ENCODE measurements at regions not wholly inside any gene's neighbourhood (a gene's known extent, or its start where the extent isn't known, plus 50 kb on each side); places are given as distances from the start of the nearest gene placed in this dataset.
"Not testable (repeated sequence)": the region's sequence is repeated elsewhere in the genome, so short reads cannot be mapped to it uniquely, and the experiment has no call there.

DNA sequence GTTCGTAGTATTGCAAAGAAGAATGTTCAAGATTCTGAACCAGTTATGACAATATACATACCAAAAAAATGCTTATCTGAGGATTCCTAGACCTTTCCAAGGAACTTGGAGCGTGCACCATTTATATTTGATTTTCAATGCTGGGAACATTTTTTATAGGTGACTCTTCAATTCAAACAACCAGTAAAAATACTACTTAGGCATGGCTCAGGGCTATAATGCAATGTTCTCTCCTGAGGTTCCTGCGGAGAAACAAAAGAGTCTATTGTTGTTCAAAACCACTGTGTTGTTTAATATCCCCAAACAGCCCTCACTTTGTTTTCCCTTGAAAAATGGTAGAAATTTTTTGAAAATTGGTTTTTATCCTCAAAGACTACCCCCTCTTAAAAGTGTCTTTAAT lies 335.7 kb upstream of the IZUMO3 start:
- TF ChIP-seq, protein P1, sequence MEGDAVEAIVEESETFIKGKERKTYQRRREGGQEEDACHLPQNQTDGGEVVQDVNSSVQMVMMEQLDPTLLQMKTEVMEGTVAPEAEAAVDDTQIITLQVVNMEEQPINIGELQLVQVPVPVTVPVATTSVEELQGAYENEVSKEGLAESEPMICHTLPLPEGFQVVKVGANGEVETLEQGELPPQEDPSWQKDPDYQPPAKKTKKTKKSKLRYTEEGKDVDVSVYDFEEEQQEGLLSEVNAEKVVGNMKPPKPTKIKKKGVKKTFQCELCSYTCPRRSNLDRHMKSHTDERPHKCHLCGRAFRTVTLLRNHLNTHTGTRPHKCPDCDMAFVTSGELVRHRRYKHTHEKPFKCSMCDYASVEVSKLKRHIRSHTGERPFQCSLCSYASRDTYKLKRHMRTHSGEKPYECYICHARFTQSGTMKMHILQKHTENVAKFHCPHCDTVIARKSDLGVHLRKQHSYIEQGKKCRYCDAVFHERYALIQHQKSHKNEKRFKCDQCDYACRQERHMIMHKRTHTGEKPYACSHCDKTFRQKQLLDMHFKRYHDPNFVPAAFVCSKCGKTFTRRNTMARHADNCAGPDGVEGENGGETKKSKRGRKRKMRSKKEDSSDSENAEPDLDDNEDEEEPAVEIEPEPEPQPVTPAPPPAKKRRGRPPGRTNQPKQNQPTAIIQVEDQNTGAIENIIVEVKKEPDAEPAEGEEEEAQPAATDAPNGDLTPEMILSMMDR (IDR thresholded peaks at IDR 0.05; ENCODE audit: control insufficient read depth, extremely low read depth, insufficient read depth): no peak
- peak; percentile 17 for DNase-seq (ENCODE audit: low read depth)
- no peak overlapping the region for H3K4me3 ChIP-seq (ENCODE audit: low read depth, low read length)

DNA sequence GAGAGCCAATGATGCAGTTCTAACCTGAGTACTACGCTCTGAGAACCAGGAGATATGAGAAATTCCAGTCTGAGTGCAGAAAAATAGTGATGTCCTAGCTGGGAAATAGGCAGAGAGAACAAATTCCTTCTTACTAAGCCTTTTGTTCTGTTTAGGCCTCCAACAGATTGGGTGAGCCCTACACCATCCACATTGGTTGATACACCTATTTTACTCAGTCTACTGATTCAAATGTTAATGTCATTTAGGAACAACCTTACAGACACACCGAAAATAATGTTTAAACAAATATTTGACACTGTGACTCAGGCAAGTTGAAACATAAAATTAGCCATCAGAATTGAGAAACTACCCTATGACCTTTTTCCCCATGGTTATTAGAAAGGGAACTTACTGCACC lies 333.9 kb upstream of the IZUMO3 start:
- TF ChIP-seq, protein P1 (IDR thresholded peaks at IDR 0.05; ENCODE audit: control insufficient read depth, extremely low read depth, insufficient read depth): no peak

GRCh38 chr9:24856601-24857000 lies 310.9 kb upstream of the IZUMO3 start:
- not testable (repeated sequence) for H3K4me3 ChIP-seq (ENCODE audit: low read depth, low read length); DNase-seq (ENCODE audit: low read depth)

More for the DNA sequence above, 333.9 kb upstream of the IZUMO3 start:
- H3K4me3 ChIP-seq (ENCODE audit: low read depth, low read length): no peak overlapping the region
- DNase-seq (ENCODE audit: low read depth): no peak

- TF ChIP-seq, protein P1 (IDR thresholded peaks at IDR 0.05; ENCODE audit: control insufficient read depth, extremely low read depth, insufficient read depth): no peak
- DNase-seq (ENCODE audit: low read depth): no peak
- no peak overlapping the region for H3K4me3 ChIP-seq (ENCODE audit: low read depth, low read length)
Measured at GRCh38 chr9:24846248-24846912, 300.7 kb upstream of the IZUMO3 start.

GRCh38 chr9:24844217-24844616 lies 298.5 kb upstream of the IZUMO3 start:
- H3K4me3 ChIP-seq (ENCODE audit: low read depth, low read length): no peak overlapping the region
- no peak for DNase-seq (ENCODE audit: low read depth)
- TF ChIP-seq, protein P1 (IDR thresholded peaks at IDR 0.05; ENCODE audit: control insufficient read depth, extremely low read depth, insufficient read depth): no peak

DNA sequence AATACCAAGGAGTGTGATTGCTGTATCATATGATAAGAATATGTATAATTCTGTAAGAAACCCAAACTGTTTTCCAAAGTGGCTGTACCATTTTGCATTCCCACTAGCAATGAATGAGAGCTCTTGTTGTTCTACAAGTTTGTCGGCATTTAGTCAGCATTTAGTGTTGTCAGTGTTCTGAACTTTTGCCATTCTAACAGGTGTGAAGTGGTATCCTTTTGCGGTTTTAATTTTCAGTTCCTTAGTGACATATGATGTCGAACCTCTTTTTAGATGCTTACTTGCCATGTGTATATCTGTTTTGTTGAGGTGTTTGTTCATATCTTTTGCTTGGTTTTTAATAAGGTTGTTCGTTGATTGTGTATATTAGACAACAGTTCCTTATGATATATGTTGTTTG lies 296.3 kb upstream of the IZUMO3 start:
- H3K4me3 ChIP-seq (ENCODE audit: low read depth, low read length): no peak overlapping the region
- no peak for DNase-seq (ENCODE audit: low read depth)
- TF ChIP-seq, protein P1 (IDR thresholded peaks at IDR 0.05; ENCODE audit: control insufficient read depth, extremely low read depth, insufficient read depth): no peak

- DNase-seq (ENCODE audit: low read depth): peak; percentile 13
- H3K4me3 ChIP-seq (ENCODE audit: low read depth, low read length): no peak overlapping the region
- TF ChIP-seq, protein P1 (IDR thresholded peaks at IDR 0.05; ENCODE audit: control insufficient read depth, extremely low read depth, insufficient read depth): peak; percentile 50; the same call in 1 of the 2 replicates
Measured at GRCh38 chr9:24832307-24832706, 286.6 kb upstream of the IZUMO3 start.

Data from LNCaP clone FGC (cell line).